ENCODE measurements at regions not wholly inside any gene's neighbourhood (a gene's known extent, or its start where the extent isn't known, plus 50 kb on each side); places are given as distances from the start of the nearest gene placed in this dataset.
A peak's percentile ranks its signal among the peaks of the same experiment; 100 is the strongest.

GRCh38 chr9:109862452-109862851 lies 82.5 kb downstream of the PALM2AKAP2 start:
- H3K36me3 Mint-ChIP-seq (ENCODE audit: insufficient read depth) = no peaks in the 10 kb centered on the region
- H3K9me3 Mint-ChIP-seq = no peaks in the 10 kb centered on the region
- no peak for DNase-seq
- no peak overlapping the region for H3K4me3 Mint-ChIP-seq
- no peak overlapping the region for H3K27ac Mint-ChIP-seq
- peaks cover 0 to 19% of the 10 kb centered on the region in 2 donors for H3K27me3 Mint-ChIP-seq
- no peaks in the 10 kb centered on the region for H3K4me1 Mint-ChIP-seq (ENCODE audit: low read depth in 2 of 2)
- ATAC-seq (replicated peaks) = no peak

DNA sequence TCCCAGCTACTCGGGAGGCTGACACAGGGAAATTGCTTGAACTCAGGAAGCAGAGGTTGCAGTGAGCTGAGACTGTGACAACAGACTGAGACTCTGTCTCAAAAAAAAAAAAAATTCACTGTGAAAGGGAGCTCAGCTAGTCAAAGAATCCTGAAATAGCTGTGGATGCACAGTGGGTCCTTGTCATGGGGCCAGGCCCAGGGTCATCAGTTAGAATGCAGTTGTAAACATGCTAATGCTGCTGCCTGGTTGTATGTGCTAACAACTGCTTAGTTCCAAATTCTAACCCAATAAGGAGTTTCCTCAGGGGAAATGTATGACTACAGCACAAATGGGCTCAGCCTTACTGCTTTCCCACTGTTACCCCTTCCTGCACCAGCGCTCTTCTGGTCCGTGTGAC lies 84.0 kb downstream of the PALM2AKAP2 start:
- H3K9me3 Mint-ChIP-seq = no peaks in the 10 kb centered on the region
- no peak overlapping the region for H3K27ac Mint-ChIP-seq
- ATAC-seq (replicated peaks) = no peak
- H3K4me3 Mint-ChIP-seq = no peak overlapping the region
- no peaks in the 10 kb centered on the region for H3K36me3 Mint-ChIP-seq (ENCODE audit: insufficient read depth)
- no peak for DNase-seq
- H3K4me1 Mint-ChIP-seq (ENCODE audit: low read depth in 2 of 2) = no peaks in the 10 kb centered on the region
- peaks cover 0 to 21% of the 10 kb centered on the region in 2 donors for H3K27me3 Mint-ChIP-seq

DNA sequence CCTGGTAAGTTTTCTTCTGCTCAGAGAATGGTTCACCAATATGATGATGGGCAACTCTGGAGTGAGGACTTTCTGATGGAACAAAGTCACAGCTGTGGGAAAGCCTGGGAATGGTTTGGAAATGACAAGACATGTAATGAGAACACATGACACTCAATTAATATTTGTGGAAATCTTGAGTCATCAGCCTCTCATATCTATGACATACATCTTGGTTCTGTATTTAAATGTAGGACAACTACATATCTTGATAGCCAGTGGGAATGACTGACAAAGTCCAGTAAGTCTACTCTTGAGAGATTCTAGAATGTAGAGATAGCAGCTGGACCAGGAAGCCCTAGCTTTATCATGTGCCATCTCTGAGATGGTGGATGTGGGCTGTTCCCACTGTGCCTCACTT lies 85.5 kb downstream of the PALM2AKAP2 start:
- Mint-ChIP-seq H3K4me1 (ENCODE audit: low read depth in 2 of 2) (no peaks in the 10 kb centered on the region), H3K27me3 (peaks cover 9 to 28% of the 10 kb centered on the region in 2 donors), H3K9me3 (no peaks in the 10 kb centered on the region), H3K27ac (no peak overlapping the region), H3K36me3 (ENCODE audit: insufficient read depth) (no peaks in the 10 kb centered on the region), H3K4me3 (no peak overlapping the region)
- no peak for DNase-seq
- no peak for ATAC-seq (replicated peaks)

GRCh38 chr9:109868207-109868606 lies 88.2 kb downstream of the PALM2AKAP2 start:
- Mint-ChIP-seq H3K36me3 (ENCODE audit: insufficient read depth) (no peaks in the 10 kb centered on the region), H3K27ac (no peak overlapping the region), H3K4me1 (ENCODE audit: low read depth in 2 of 2) (no peaks in the 10 kb centered on the region), H3K9me3 (no peaks in the 10 kb centered on the region), H3K27me3 (peaks cover 9 to 32% of the 10 kb centered on the region in 2 donors), H3K4me3 (no peak overlapping the region)
- ATAC-seq (replicated peaks) (no peak), DNase-seq (no peak)

GRCh38 chr9:109868722-109869121 lies 88.7 kb downstream of the PALM2AKAP2 start:
- H3K27ac Mint-ChIP-seq = no peak overlapping the region
- H3K36me3 Mint-ChIP-seq (ENCODE audit: insufficient read depth) = no peaks in the 10 kb centered on the region
- no peak for DNase-seq
- H3K4me1 Mint-ChIP-seq (ENCODE audit: low read depth in 2 of 2) = no peaks in the 10 kb centered on the region
- H3K27me3 Mint-ChIP-seq = peaks cover 9 to 36% of the 10 kb centered on the region in 2 donors
- no peak for ATAC-seq (replicated peaks)
- no peak overlapping the region for H3K4me3 Mint-ChIP-seq
- H3K9me3 Mint-ChIP-seq = no peaks in the 10 kb centered on the region

DNA sequence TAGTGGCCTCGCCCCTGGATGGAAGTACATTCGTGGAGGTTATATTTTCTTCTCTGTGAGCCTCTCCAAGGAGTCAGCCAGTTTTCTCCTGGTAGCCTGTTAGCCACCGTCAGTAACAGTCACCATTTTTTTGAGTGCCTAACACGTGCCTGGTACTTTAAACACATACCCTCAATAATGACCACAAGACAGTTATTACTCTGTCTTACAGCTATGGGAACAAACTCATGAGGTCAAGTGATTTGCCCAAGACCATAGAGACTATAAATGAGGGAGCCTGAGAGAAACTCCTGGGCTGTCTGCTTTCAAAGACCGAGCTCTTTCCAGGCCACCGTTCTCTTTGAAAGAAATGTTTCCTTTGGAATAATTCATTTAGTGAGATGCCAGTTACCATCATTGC lies 90.4 kb downstream of the PALM2AKAP2 start:
- H3K4me1 Mint-ChIP-seq (ENCODE audit: low read depth in 2 of 2) = no peaks in the 10 kb centered on the region
- DNase-seq = no peak
- no peaks in the 10 kb centered on the region for H3K36me3 Mint-ChIP-seq (ENCODE audit: insufficient read depth)
- no peak overlapping the region for H3K27ac Mint-ChIP-seq
- no peaks in the 10 kb centered on the region for H3K9me3 Mint-ChIP-seq
- peaks cover 14 to 40% of the 10 kb centered on the region in 2 donors for H3K27me3 Mint-ChIP-seq
- no peak overlapping the region for H3K4me3 Mint-ChIP-seq
- no peak for ATAC-seq (replicated peaks)

GRCh38 chr9:109872901-109873300 lies 92.9 kb downstream of the PALM2AKAP2 start:
- Mint-ChIP-seq H3K27me3 (peaks cover 26 to 31% of the 10 kb centered on the region in 2 donors), H3K36me3 (ENCODE audit: insufficient read depth) (no peaks in the 10 kb centered on the region), H3K4me1 (ENCODE audit: low read depth in 2 of 2) (no peaks in the 10 kb centered on the region), H3K9me3 (no peaks in the 10 kb centered on the region), H3K4me3 (no peak overlapping the region), H3K27ac (no peak overlapping the region)
- ATAC-seq (replicated peaks) (no peak), DNase-seq (no peak)

DNA sequence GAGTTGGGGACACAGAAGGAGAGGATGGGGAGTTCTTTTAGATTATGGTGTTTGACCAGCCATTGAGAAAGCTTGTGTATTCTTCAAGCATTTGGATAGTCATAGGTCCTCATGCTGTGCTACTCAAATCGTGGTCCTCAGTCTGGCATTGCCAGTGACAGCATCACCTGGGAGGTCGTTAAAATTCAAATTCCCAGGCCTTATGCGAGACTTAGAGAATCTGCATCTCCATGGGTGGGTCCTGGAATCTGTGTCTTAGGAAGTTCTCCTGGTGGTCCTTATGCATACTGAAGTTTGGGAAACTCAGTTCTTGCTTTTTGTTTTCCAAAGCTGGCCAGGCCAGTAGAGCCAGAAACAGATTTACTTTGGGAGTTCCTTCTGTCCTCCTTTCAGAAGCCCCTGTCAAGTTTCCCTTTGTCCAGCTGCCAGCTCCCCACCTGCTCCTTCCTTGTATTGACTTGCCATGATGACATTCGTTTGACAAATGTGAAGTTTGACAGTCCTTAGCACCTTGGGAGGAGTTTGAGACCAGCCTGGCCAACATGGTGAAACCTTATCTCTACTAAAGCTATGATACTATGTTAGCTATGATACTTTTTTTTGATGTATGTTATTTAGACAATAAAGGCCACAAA lies 95.6 kb downstream of the PALM2AKAP2 start:
- Mint-ChIP-seq H3K4me3 (no peak overlapping the region), H3K27me3 (peaks cover 27 to 31% of the 10 kb centered on the region in 2 donors), H3K36me3 (ENCODE audit: insufficient read depth) (no peaks in the 10 kb centered on the region), H3K4me1 (ENCODE audit: low read depth in 2 of 2) (no peaks in the 10 kb centered on the region), H3K27ac (no peak overlapping the region), H3K9me3 (no peaks in the 10 kb centered on the region)
- DNase-seq (no peak), ATAC-seq (replicated peaks) (no peak)

DNA sequence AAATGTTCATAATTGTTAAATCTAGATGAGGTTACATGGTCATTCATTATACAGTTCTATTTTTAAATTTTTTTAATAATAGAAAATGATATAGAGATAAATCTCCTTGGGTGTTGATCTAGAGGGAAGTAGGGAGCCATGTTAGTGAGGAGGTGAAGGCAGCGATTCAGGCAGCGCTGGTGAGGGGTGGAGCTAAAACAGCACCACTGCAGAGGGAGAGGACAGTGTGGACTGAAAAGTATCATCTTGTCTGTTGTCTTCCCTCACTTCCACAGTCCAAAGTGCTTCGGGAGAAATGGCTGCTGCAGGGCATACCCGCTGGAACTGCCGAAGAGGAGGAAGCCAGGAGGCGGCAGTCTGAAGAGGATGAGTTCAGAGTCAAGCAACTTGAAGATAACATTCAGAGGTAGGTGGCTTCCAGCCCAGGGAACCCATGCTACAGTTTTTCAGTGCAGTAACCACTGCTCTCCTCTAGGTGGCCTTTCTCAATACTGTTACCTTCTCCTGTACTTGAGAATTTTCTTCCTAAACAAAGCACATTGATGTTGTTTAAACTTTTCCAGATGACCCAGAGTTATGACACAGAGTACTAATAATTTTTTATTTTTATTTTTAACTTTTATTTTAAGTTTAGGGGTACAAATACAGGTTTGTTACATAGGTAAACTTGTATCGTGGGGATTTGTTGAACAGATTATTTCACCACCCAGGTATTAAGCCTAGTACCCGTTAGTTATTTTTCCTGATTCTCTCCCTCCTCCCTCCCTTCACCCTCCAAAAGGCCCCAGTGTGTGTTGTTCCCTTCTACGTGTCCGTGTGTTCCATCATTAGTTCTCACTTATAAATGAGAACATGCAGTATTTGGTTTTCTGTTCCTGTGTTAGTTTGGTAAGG lies 100.5 kb downstream of the PALM2AKAP2 start:
- Mint-ChIP-seq H3K4me1 (ENCODE audit: low read depth in 2 of 2) (no peaks in the 10 kb centered on the region), H3K27ac (no peak overlapping the region), H3K27me3 (peaks cover 15 to 21% of the 10 kb centered on the region in 2 donors), H3K36me3 (ENCODE audit: insufficient read depth) (peaks cover 4% of the 10 kb centered on the region), H3K9me3 (no peaks in the 10 kb centered on the region), H3K4me3 (no peak overlapping the region)
- ATAC-seq (replicated peaks) = peak; percentile 59
- peak in 2 of 3 experiments; percentile 2 to 7 for DNase-seq

GRCh38 chr9:109883623-109884022 lies 103.6 kb downstream of the PALM2AKAP2 start:
- H3K4me3 Mint-ChIP-seq = no peak overlapping the region
- no peaks in the 10 kb centered on the region for H3K4me1 Mint-ChIP-seq (ENCODE audit: low read depth in 2 of 2)
- H3K27ac Mint-ChIP-seq = no peak overlapping the region
- ATAC-seq (replicated peaks) (no peak), DNase-seq (no peak)
- H3K27me3 Mint-ChIP-seq = peaks cover 10% of the 10 kb centered on the region in 2 donors
- no peaks in the 10 kb centered on the region for H3K9me3 Mint-ChIP-seq
- peaks cover 4% of the 10 kb centered on the region for H3K36me3 Mint-ChIP-seq (ENCODE audit: insufficient read depth)

- Mint-ChIP-seq H3K27ac (no peak overlapping the region), H3K9me3 (no peaks in the 10 kb centered on the region), H3K4me3 (no peak overlapping the region), H3K36me3 (ENCODE audit: insufficient read depth) (peaks cover 4% of the 10 kb centered on the region), H3K27me3 (no peaks in the 10 kb centered on the region), H3K4me1 (ENCODE audit: low read depth in 2 of 2) (no peaks in the 10 kb centered on the region)
- no peak for ATAC-seq (replicated peaks)
- no peak for DNase-seq
These were observed 106.0 kb downstream of the PALM2AKAP2 start for GRCh38 chr9:109886041-109886440.

GRCh38 chr9:109886617-109887016 lies 106.6 kb downstream of the PALM2AKAP2 start:
- H3K4me1 Mint-ChIP-seq (ENCODE audit: low read depth in 2 of 2) = no peaks in the 10 kb centered on the region
- H3K9me3 Mint-ChIP-seq = no peaks in the 10 kb centered on the region
- ATAC-seq (replicated peaks) (no peak), DNase-seq (no peak)
- H3K27ac Mint-ChIP-seq = no peak overlapping the region
- H3K27me3 Mint-ChIP-seq = no peaks in the 10 kb centered on the region
- H3K36me3 Mint-ChIP-seq (ENCODE audit: insufficient read depth) = peaks cover 3% of the 10 kb centered on the region
- no peak overlapping the region for H3K4me3 Mint-ChIP-seq

- Mint-ChIP-seq H3K27ac (no peak overlapping the region), H3K4me1 (ENCODE audit: low read depth in 2 of 2) (no peaks in the 10 kb centered on the region)
These were observed 107.1 kb downstream of the PALM2AKAP2 start for GRCh38 chr9:109887079-109887478.

DNA sequence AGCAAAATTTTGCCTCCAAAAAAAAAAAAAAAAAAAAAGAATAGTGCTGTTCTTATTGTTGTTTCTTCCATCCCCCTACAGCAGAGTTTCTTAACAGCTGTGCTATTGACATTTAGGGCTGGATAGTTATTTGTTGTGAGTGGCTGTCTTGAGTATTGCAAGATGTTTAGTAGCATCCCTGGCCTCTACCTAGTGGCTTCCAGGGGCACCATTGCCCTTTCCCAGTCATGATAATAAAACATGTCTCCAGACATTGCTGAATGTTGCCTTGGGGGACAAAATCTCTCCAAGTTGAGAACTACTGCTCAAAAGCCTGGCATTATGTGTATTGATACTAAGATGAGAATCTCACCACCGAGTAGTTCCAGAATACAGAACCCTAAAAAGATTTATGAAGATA lies 108.7 kb downstream of the PALM2AKAP2 start:
- Mint-ChIP-seq H3K27ac (no peak overlapping the region), H3K4me3 (no peak overlapping the region), H3K4me1 (ENCODE audit: low read depth in 2 of 2) (no peaks in the 10 kb centered on the region), H3K9me3 (no peaks in the 10 kb centered on the region), H3K27me3 (no peaks in the 10 kb centered on the region), H3K36me3 (ENCODE audit: insufficient read depth) (no peaks in the 10 kb centered on the region)
- DNase-seq = no peak
- ATAC-seq (replicated peaks) = no peak

More at GRCh38 chr9:109887079-109887478, 107.1 kb downstream of the PALM2AKAP2 start:
- H3K36me3 Mint-ChIP-seq (ENCODE audit: insufficient read depth) = no peaks in the 10 kb centered on the region
- H3K4me3 Mint-ChIP-seq = no peak overlapping the region
- no peaks in the 10 kb centered on the region for H3K9me3 Mint-ChIP-seq
- DNase-seq (no peak), ATAC-seq (replicated peaks) (no peak)
- no peaks in the 10 kb centered on the region for H3K27me3 Mint-ChIP-seq
